Common myeloid progenitor, CD34-positive (primary cell): ENCODE measurements at regions not wholly inside any gene's neighbourhood (a gene's known extent, or its start where the extent isn't known, plus 50 kb on each side); places are given as distances from the start of the nearest gene placed in this dataset.
A peak's percentile ranks its signal among the peaks of the same experiment; 100 is the strongest.

Experiments
- CTCF ChIA-PET: fragments of 350-600 bp; sonication (Branson Sonifier 250); formaldehyde crosslinking; loops from one replicate; lab custom pipeline; 2021; ENCODE audit warnings: antibody characterized with exemption; lab: Charles Lee
- POLR2A ChIA-PET: fragments of 350-600 bp; sonication (Branson Sonifier 250); formaldehyde crosslinking; loops from one replicate; lab custom pipeline; 2021; ENCODE audit warnings: antibody characterized with exemption; lab: Charles Lee
- DNase-seq, 3 donors: peaks; one replicate each; pipeline versions ENCODE4 v3.0.0 to v3.0.0-alpha.2; 2013
- H3K27ac ChIP-seq, 2 experiments: 1 replicate in 1 of 2; 2 replicates in 1 of 2; pipeline ENCODE4 v1.7.0; 2013; ENCODE audit warnings: inconsistent platforms in 2 of 2, low read length in 2 of 2, mild to moderate bottlenecking in 2 of 2, low read depth in 1 of 2, moderate library complexity in 1 of 2; ENCODE audit not compliant: severe bottlenecking in 2 of 2, insufficient read depth in 1 of 2, poor library complexity in 1 of 2
- H3K27me3 ChIP-seq, 5 experiments: replicated peaks in 2 of 5; 1 replicate in 3 of 5; 2 replicates in 2 of 5; pipeline versions ENCODE4 v1.6.1 to v1.7.0; 2013; ENCODE audit warnings: low read length in 4 of 5, mild to moderate bottlenecking in 2 of 5, moderate library complexity in 2 of 5, inconsistent platforms in 1 of 5; ENCODE audit not compliant: insufficient read depth in 5 of 5, control insufficient read depth in 4 of 5
- H3K36me3 ChIP-seq, 4 experiments: 1 replicate in 2 of 4; 2 replicates in 2 of 4; pipeline versions ENCODE4 v1.6.1 to v1.7.0; 2013; ENCODE audit warnings: low read length in 3 of 4, control low read depth in 1 of 4, mild to moderate bottlenecking in 1 of 4; ENCODE audit not compliant: control insufficient read depth in 4 of 4, insufficient read depth in 4 of 4
- H3K4me1 ChIP-seq, 4 experiments: 1 replicate in 3 of 4; 2 replicates in 1 of 4; pipeline versions ENCODE4 v1.6.1 to v1.7.1; 2013; ENCODE audit warnings: low read length in 3 of 4, mild to moderate bottlenecking in 3 of 4, control low read depth in 1 of 4, inconsistent platforms in 1 of 4, moderate library complexity in 1 of 4; ENCODE audit not compliant: control insufficient read depth in 4 of 4, insufficient read depth in 4 of 4; ENCODE audit errors: control extremely low read depth in 1 of 4
- H3K4me3 ChIP-seq, 7 experiments: 1 replicate in 4 of 7; 2 replicates in 3 of 7; pipeline versions ENCODE4 v1.5.1 to v1.7.0; 2013; ENCODE audit warnings: mild to moderate bottlenecking in 7 of 7, low read length in 6 of 7, moderate library complexity in 6 of 7, inconsistent platforms in 2 of 7, low read depth in 2 of 7, control low read depth in 1 of 7; ENCODE audit not compliant: insufficient read depth in 4 of 7, control insufficient read depth in 1 of 7; ENCODE audit errors: extremely low read depth in 1 of 7
- H3K9me3 ChIP-seq, 5 experiments: 1 replicate in 4 of 5; 2 replicates in 1 of 5; pipeline versions ENCODE4 v1.6.1 to v1.7.1; 2013; ENCODE audit warnings: low read length in 4 of 5, mild to moderate bottlenecking in 2 of 5, inconsistent platforms in 1 of 5, low read depth in 1 of 5, moderate library complexity in 1 of 5; ENCODE audit not compliant: control insufficient read depth in 4 of 5, insufficient read depth in 2 of 5; ENCODE audit errors: control extremely low read depth in 1 of 5
- WGBS: methylation state at CpG from one replicate; pipeline ENCODE4 v1.1.5; 2013; ENCODE audit not compliant: insufficient coverage; 5-methylcytosine and 5-hydroxymethylcytosine counted together

- WGBS = no CpG with 5 or more reads among the region's 4 CpGs
- ChIA-PET CTCF (no interaction called here), POLR2A (no interaction called here)
- H3K4me3 ChIP-seq = no peak overlapping the region
- peaks cover 0 to 5% (median 1%) of the 10 kb centered on the region in 5 experiments for H3K9me3 ChIP-seq
- H3K36me3 ChIP-seq = no peaks in the 10 kb centered on the region
- no peaks in the 10 kb centered on the region for H3K27me3 ChIP-seq
- peak in 1 of 3 donors; percentile 2 for DNase-seq
- H3K4me1 ChIP-seq = peaks cover 0 to 6% (median 1%) of the 10 kb centered on the region in 4 experiments
- no peak overlapping the region for H3K27ac ChIP-seq
Observed at GRCh38 chr5:165420493-165420892, 1915.1 kb downstream of the MAT2B start.

DNA sequence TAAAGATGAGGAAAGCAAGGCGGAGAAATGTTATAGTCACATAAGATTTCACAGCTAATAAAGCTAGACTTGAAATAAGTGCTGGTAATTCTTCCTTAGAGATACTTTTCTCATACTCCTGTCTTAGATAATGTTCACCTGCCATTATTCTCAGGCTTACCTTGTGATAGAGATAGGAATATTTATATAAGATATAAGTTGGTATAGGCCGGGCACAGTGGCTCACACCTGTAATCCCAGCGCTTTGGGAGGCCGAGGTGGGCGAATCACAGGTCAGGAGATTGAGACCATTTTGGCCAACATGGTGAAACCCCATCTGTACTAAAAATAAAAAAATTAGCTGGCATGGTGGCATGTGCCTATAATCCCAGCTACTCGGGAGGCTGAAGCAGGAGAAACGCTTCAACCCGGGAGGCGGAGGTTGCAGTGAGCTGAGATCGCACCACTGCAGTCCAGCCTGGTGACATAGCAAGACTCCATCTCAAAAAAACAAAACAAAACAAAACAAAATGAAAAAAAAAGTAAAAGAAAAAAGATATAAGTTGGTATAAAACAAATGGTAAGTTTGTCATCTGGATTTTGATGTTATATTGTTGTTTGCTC lies 1918.4 kb downstream of the MAT2B start:
- DNase-seq = no peak
- ChIA-PET CTCF (interaction anchor here (1.2 to 1.3 kb wide), 2 partner anchors 9 to 11 kb away, joined by 3 read pairs; no protein-coding TSS in a partner anchor), POLR2A (no interaction called here)
- Histone ChIP-seq H3K4me1 (peaks cover 0 to 6% (median 1%) of the 10 kb centered on the region in 4 experiments), H3K9me3 (peaks cover 0 to 9% (median 6%) of the 10 kb centered on the region in 5 experiments), H3K27me3 (no peaks in the 10 kb centered on the region), H3K4me3 (no peak overlapping the region), H3K27ac (no peak overlapping the region), H3K36me3 (no peaks in the 10 kb centered on the region)
- WGBS = 100% methylated on average over 4 of the region's 10 CpGs

- Histone ChIP-seq H3K27me3 (no peaks in the 10 kb centered on the region), H3K4me3 (no peak overlapping the region), H3K36me3 (no peaks in the 10 kb centered on the region), H3K9me3 (peaks cover 0 to 9% (median 6%) of the 10 kb centered on the region in 5 experiments), H3K27ac (no peak overlapping the region), H3K4me1 (peaks cover 0 to 6% (median 1%) of the 10 kb centered on the region in 4 experiments)
- peak in 2 of 3 donors; percentile 31 to 53 for DNase-seq
- WGBS = 69% methylated on average over 2 of the region's 4 CpGs
- ChIA-PET POLR2A (no interaction called here), CTCF (no interaction called here)
Observed at GRCh38 chr5:165425594-165425993, 1920.2 kb downstream of the MAT2B start.

DNA sequence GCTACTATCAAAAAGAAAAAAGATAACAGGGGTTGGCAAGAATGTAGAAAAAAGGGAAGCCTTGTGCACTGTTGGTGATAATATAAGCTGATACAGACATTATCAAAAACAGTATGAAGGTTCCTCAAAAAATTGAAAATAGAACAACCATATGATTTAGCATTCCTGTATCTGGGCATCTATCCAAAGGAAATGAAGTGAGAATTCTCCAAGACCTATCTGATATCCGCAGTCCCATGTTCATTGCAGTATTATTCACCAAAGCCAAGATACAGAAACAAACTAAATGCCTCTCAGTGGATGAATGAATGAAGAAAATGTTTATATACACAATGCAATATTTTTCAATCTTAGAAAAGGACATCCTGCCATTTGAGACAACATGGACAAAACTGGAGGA lies 1943.3 kb downstream of the MAT2B start:
- H3K36me3 ChIP-seq = no peaks in the 10 kb centered on the region
- H3K27ac ChIP-seq = peak overlapping the region in 1 of 2 experiments; percentile 46
- ChIA-PET POLR2A (no interaction called here), CTCF (no interaction called here)
- H3K9me3 ChIP-seq = no peaks in the 10 kb centered on the region
- no CpG with 5 or more reads among the region's 1 CpG for WGBS
- no peaks in the 10 kb centered on the region for H3K27me3 ChIP-seq
- peak; percentile 58 to 73 (median 63) for DNase-seq
- H3K4me1 ChIP-seq = peaks cover 0 to 12% (median 2%) of the 10 kb centered on the region in 4 experiments
- H3K4me3 ChIP-seq = peak overlapping the region in 1 of 7 experiments; percentile 38

DNA sequence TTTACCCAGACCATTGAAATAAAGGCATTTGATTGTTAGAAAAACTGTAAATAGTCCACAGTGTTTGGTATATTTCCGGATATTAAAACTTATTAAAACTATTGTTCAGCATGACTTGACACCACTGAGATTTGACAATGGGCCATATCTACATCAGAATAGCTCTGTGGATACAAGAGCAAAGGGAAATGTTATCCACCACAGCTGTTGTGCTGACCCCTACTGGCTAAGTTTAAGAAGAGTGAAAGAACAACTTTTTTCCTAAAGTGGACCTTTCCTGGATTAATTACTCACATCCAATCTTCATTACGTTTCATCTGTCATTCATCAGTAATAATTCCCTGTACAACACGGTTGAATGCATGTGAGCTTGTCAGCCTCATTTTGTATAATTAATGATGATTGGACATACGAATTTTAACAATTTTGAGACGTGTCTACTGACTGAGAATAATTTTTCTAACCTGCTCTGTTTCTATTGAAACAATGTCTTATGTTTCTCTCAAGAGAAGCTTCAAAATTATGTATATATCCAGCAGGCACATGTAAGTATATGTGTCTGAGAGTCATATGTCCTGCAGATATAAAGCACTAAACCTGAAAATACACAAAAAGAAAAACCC lies 1952.6 kb downstream of the MAT2B start:
- ChIA-PET POLR2A (no interaction called here), CTCF (interaction anchor here (0.6 to 1.3 kb wide), 5 partner anchors 9 to 429 kb away, joined by 3 read pairs; no protein-coding TSS in a partner anchor)
- peak; percentile 53 to 71 (median 68) for DNase-seq
- H3K36me3 ChIP-seq = no peaks in the 10 kb centered on the region
- no peaks in the 10 kb centered on the region for H3K9me3 ChIP-seq
- H3K27me3 ChIP-seq = no peaks in the 10 kb centered on the region
- H3K27ac ChIP-seq = no peak overlapping the region
- H3K4me3 ChIP-seq = no peak overlapping the region
- WGBS = no CpG with 5 or more reads among the region's 5 CpGs
- no peaks in the 10 kb centered on the region for H3K4me1 ChIP-seq

GRCh38 chr5:165459232-165459631 lies 1953.8 kb downstream of the MAT2B start:
- Histone ChIP-seq H3K9me3 (no peaks in the 10 kb centered on the region), H3K36me3 (no peaks in the 10 kb centered on the region), H3K27ac (no peak overlapping the region), H3K4me3 (no peak overlapping the region), H3K4me1 (no peaks in the 10 kb centered on the region), H3K27me3 (no peaks in the 10 kb centered on the region)
- no peak for DNase-seq
- POLR2A ChIA-PET = no interaction called here
- CTCF ChIA-PET = no interaction called here

GRCh38 chr5:165460911-165461310 lies 1955.5 kb downstream of the MAT2B start:
- WGBS = 100% methylated on average over 1 of the region's 4 CpGs
- Histone ChIP-seq H3K9me3 (peaks cover 0 to 2% (median 0%) of the 10 kb centered on the region in 5 experiments), H3K36me3 (no peaks in the 10 kb centered on the region), H3K4me3 (no peak overlapping the region), H3K4me1 (peaks cover 0 to 6% (median 2%) of the 10 kb centered on the region in 4 experiments), H3K27ac (no peak overlapping the region), H3K27me3 (no peaks in the 10 kb centered on the region)
- ChIA-PET POLR2A (no interaction called here), CTCF (interaction anchor here (1.3 to 2.3 kb wide), 2 partner anchors 15 to 431 kb away, joined by 5 read pairs; no protein-coding TSS in a partner anchor)
- no peak for DNase-seq
